Body of pancreas (tissue), 4 donors: ENCODE measurements at regions not wholly inside any gene's neighbourhood (a gene's known extent, or its start where the extent isn't known, plus 50 kb on each side); places are given as distances from the start of the nearest gene placed in this dataset.

Experiments used
- ATAC-seq: fragments of 150-250 bp; one replicate; pipeline ENCODE4 v1.9.1; 2016
- DNase-seq, 4 donors: peaks; one replicate each; pipeline ENCODE4 v3.0.0-alpha.2; 2019
- H3K27ac ChIP-seq, 4 donors: fragments of 200-600 bp; sonication (generic); 1 replicate in 3 of 4; 2 replicates in 1 of 4; pipeline versions ENCODE4 v1.5.1 to v1.6.1; 2016 to 2019; ENCODE audit warnings: mild to moderate bottlenecking in 1 of 4, mixed read lengths in 1 of 4, moderate library complexity in 1 of 4
- H3K27me3 ChIP-seq, 2 donors: fragments of 200-600 bp; sonication (generic); one replicate each; pipeline ENCODE4 v1.6.0; 2016; ENCODE audit warnings: mild to moderate bottlenecking in 1 of 2
- H3K36me3 ChIP-seq, 2 donors: fragments of 200-600 bp; sonication (generic); replicated peaks in 1 of 2; 2 replicates each; pipeline ENCODE4 v1.5.1; 2016; ENCODE audit warnings: low read depth in 2 of 2; ENCODE audit not compliant: insufficient read depth in 1 of 2
- H3K4me1 ChIP-seq: fragments of 200-600 bp; sonication (generic); one replicate; pipeline ENCODE4 v1.6.0; 2016
- H3K4me3 ChIP-seq, 2 donors: fragments of 200-600 bp; sonication (generic); 1 replicate in 1 of 2; 2 replicates in 1 of 2; pipeline ENCODE4 v1.5.1; 2016 to 2019
- H3K9me3 ChIP-seq, 3 donors: fragments of 200-600 bp; sonication (generic); 1 replicate in 2 of 3; 2 replicates in 1 of 3; pipeline ENCODE4 v1.5.1; 2016
- POLR2A ChIP-seq, 3 donors: fragments of 450-650 bp; IDR thresholded peaks; one replicate each; pipeline ENCODE4 v1.6.1; 2016; ENCODE audit warnings: antibody characterized with exemption in 3 of 3, mild to moderate bottlenecking in 2 of 3
- WGBS, 2 donors: methylation state at CpG; one replicate each; pipeline ENCODE4 v1.1.5; 2017; 5-methylcytosine and 5-hydroxymethylcytosine counted together
- intact Hi-C: fragments of 100-400 bp; cut with DNase I; formaldehyde crosslinking; loops from one replicate; pipeline ENCODE4 v1.15.1; 2023
- TF ChIP-seq, protein P1 (sequence below), 7 experiments: fragments of 450-650 bp in 4 of 7; fragments of 200-600 bp in 3 of 7; sonication (generic) in 3 of 7; IDR thresholded peaks; one replicate each; pipeline ENCODE4 v1.5.1; 2016 to 2019; ENCODE audit warnings: antibody characterized with exemption in 7 of 7

DNA sequence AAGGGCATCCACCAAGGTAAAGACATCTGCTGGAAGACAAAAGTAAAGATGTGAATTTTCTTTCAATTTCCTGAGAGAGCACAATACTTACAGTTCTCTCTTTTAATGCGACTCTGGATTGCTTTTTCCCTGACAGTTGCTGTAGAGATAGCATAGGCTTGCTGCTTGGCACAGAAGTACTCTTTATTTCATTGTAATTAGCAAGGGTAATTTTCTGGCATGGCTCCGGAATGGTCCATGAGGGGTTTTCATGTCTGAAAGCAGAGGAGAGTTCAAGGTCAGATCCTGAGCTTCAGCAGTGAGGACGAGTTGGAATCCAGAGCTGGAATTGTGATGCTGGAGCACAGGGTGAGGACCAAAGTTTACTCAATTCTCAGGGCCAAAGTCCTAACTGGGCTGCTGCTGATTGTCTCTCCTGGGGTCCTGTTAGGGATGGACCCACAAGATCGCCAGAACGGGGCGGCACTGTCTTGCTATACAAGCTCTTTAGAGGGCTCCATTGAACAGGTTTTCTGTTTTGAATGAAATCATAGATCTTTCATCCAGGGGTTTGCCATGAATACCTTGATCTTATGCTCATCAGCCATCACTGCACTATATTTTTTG lies 190.0 kb upstream of the MKI67 start:
- H3K9me3 ChIP-seq = no peaks in the 10 kb centered on the region
- ATAC-seq = no peak
- H3K27ac ChIP-seq = no peak overlapping the region
- no peak for DNase-seq
- WGBS, 2 donors = 65 to 74% methylated on average over 6 of the region's 6 CpGs
- TF ChIP-seq, protein P1, sequence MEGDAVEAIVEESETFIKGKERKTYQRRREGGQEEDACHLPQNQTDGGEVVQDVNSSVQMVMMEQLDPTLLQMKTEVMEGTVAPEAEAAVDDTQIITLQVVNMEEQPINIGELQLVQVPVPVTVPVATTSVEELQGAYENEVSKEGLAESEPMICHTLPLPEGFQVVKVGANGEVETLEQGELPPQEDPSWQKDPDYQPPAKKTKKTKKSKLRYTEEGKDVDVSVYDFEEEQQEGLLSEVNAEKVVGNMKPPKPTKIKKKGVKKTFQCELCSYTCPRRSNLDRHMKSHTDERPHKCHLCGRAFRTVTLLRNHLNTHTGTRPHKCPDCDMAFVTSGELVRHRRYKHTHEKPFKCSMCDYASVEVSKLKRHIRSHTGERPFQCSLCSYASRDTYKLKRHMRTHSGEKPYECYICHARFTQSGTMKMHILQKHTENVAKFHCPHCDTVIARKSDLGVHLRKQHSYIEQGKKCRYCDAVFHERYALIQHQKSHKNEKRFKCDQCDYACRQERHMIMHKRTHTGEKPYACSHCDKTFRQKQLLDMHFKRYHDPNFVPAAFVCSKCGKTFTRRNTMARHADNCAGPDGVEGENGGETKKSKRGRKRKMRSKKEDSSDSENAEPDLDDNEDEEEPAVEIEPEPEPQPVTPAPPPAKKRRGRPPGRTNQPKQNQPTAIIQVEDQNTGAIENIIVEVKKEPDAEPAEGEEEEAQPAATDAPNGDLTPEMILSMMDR (IDR thresholded peaks at IDR 0.05) = no peak
- TF ChIP-seq POLR2A (IDR thresholded peaks at IDR 0.05) = no peak
- no peaks in the 10 kb centered on the region for H3K36me3 ChIP-seq
- no peaks in the 10 kb centered on the region for H3K27me3 ChIP-seq
- no peak overlapping the region for H3K4me3 ChIP-seq
- H3K4me1 ChIP-seq = no peaks in the 10 kb centered on the region
- intact Hi-C loops = no loop called here

DNA sequence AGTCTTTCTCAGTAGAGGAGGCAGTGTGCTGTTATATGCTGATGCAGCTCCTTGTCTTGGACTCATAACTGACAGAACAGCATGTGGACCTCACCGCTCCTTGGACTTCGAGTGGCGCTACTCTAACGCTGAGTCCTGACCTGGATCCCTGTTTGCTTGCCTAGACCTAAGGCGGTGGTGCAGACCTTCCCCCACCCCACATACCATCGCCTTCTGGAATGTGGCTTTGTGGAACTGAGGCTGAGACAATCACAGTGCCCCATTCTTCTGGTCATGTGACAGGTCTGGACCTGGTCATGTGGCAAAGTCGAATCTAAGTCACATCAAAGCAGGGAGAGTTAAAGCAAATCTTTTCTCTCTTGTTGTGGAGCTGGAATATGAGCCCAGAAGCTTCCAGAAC lies 190.7 kb upstream of the MKI67 start:
- Histone ChIP-seq H3K36me3 (no peaks in the 10 kb centered on the region), H3K4me1 (no peaks in the 10 kb centered on the region), H3K9me3 (no peaks in the 10 kb centered on the region), H3K4me3 (no peak overlapping the region), H3K27me3 (no peaks in the 10 kb centered on the region), H3K27ac (no peak overlapping the region)
- WGBS, 2 donors = 65 to 71% methylated on average over 7 of the region's 7 CpGs
- TF ChIP-seq, protein P1 (IDR thresholded peaks at IDR 0.05) = no peak
- TF ChIP-seq POLR2A (IDR thresholded peaks at IDR 0.05) = no peak
- intact Hi-C loops = no loop called here
- DNase-seq (no peak), ATAC-seq (no peak)

DNA sequence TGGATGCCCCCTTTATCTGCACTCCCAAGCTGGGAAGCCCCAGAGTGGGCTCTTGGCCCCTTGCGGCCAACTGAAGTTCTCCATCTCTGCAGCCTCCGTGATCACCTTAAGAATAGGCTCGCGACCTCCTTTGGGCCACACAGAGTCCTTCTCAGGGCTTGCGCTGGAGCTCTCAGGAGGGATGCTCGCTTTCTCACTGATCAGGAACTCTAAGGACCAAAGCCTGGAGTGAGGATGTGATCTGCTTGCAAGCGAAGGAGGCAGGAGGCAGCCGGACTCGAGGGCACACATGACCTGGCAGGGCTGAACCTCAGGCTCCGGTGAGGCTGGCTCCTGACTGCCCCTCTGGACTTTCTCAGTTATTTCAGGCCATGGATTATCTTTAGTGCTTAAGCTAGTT lies 192.1 kb upstream of the MKI67 start:
- WGBS, 2 donors = 73 to 89% methylated on average over 10 of the region's 10 CpGs
- H3K4me1 ChIP-seq = no peaks in the 10 kb centered on the region
- ATAC-seq = no peak
- intact Hi-C loops = no loop called here
- H3K27ac ChIP-seq = no peak overlapping the region
- TF ChIP-seq, protein P1 (IDR thresholded peaks at IDR 0.05) = no peak
- no peak for TF ChIP-seq POLR2A (IDR thresholded peaks at IDR 0.05)
- no peaks in the 10 kb centered on the region for H3K27me3 ChIP-seq
- H3K4me3 ChIP-seq = no peak overlapping the region
- H3K9me3 ChIP-seq = no peaks in the 10 kb centered on the region
- H3K36me3 ChIP-seq = no peaks in the 10 kb centered on the region
- no peak for DNase-seq

DNA sequence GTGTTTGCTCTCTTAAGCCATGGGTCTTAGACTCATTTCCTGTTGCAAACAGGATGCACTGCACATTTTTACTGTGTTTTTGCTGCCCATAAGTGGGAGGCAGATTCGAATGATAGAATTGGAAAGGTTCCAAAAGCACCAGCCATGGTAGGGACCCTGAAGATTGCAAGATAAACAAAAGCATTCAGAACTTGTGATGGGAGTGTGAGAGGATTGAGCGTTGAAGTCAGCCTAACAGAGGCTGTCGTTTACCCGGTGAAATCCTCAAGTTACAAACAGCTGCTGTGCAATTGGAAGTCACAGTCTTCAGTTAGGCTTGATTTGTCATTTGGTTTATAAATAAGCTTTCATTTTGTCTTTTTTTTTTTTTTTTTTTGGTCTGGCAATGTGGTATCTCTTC lies 192.7 kb upstream of the MKI67 start:
- intact Hi-C loops = no loop called here
- WGBS, 2 donors = 42 to 44% methylated on average over 4 of the region's 4 CpGs
- Histone ChIP-seq H3K4me3 (no peak overlapping the region), H3K27me3 (no peaks in the 10 kb centered on the region), H3K27ac (no peak overlapping the region), H3K9me3 (no peaks in the 10 kb centered on the region), H3K4me1 (no peaks in the 10 kb centered on the region), H3K36me3 (no peaks in the 10 kb centered on the region)
- TF ChIP-seq, protein P1 (IDR thresholded peaks at IDR 0.05) = no peak
- no peak for TF ChIP-seq POLR2A (IDR thresholded peaks at IDR 0.05)
- no peak for DNase-seq
- ATAC-seq = no peak

DNA sequence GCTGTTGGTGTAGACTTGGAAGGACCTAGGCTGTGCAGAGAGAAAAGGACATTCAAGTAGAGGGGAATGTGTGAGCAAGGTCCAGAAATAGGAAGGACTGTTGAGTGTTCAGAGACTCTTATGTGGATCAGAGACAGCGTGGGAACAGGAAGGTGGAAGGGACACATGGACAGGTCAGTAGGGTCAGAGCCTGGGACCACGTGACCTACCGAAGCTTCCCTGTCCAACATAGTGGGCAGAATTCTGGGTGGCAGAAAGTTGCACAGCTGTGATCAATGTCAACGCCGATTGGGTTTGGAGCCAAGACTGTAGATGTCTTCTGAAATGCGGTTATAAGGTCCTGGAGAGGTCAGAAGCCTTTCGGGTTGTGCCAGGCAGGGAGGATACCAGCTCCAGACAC lies 195.9 kb upstream of the MKI67 start:
- no peak overlapping the region for H3K27ac ChIP-seq
- intact Hi-C loops = no loop called here
- ATAC-seq = no peak
- WGBS, 2 donors = 60 to 65% methylated on average over 6 to 7 of the region's 7 CpGs
- TF ChIP-seq POLR2A (IDR thresholded peaks at IDR 0.05) = no peak
- TF ChIP-seq, protein P1 (IDR thresholded peaks at IDR 0.05) = no peak
- H3K27me3 ChIP-seq = no peaks in the 10 kb centered on the region
- no peaks in the 10 kb centered on the region for H3K36me3 ChIP-seq
- no peaks in the 10 kb centered on the region for H3K9me3 ChIP-seq
- DNase-seq = no peak
- no peak overlapping the region for H3K4me3 ChIP-seq
- no peaks in the 10 kb centered on the region for H3K4me1 ChIP-seq
